HepG2 (cell line): ENCODE measurements at regions not wholly inside any gene's neighbourhood (a gene's known extent, or its start where the extent isn't known, plus 50 kb on each side); places are given as distances from the start of the nearest gene placed in this dataset.

Experiments
- ATAC-seq: fragments of 200-7000 bp; cut with Tn5 transposase; 3 replicates; pipeline ENCODE4 v1.9.1; 2020; ENCODE audit warnings: mild to moderate bottlenecking, moderate library complexity
- BruUV-seq: library from RNA; stranded (reverse); fragments of 400-500 nt; replicated peaks from 2 replicates; lab custom pipeline; 2021; lab: Mats Ljungman, UMichigan
- CTCF ChIA-PET: fragments of 300-600 bp; formaldehyde crosslinking; extraction: SDS; loops from one replicate; lab custom pipeline; 2021; ENCODE audit warnings: low total read pairs, inconsistent platforms, low intra/inter-chr PET ratio; lab: Yijun Ruan, JAX
- POLR2A ChIA-PET: fragments of 350-600 bp; sonication (Branson Sonifier 250); formaldehyde crosslinking; loops from one replicate; lab custom pipeline; 2020; ENCODE audit warnings: antibody characterized with exemption, inconsistent platforms; lab: Yijun Ruan, JAX
- DNase-seq: peaks from one replicate; pipeline ENCODE4 v3.0.0-alpha.2; 2015; ENCODE audit warnings: low spot score
- FAIRE-seq: peaks from 3 replicates; lab custom pipeline; 2011; peaks lifted over from hg19 to GRCh38; lab: Jason Lieb, UNC
- H2AFZ ChIP-seq: one replicate; pipeline ENCODE4 v1.6.1; 2011; ENCODE audit warnings: low read length, inconsistent platforms
- H3K27ac ChIP-seq: fragments of 300-600 bp; 3 replicates; pipeline ENCODE4 v1.8.0; 2011; ENCODE audit warnings: mixed run types, mild to moderate bottlenecking, mixed read lengths, low read length, inconsistent platforms; ENCODE audit not compliant: insufficient read depth; ENCODE audit errors: extremely low read length
- H3K27me3 ChIP-seq, 2 experiments: fragments of 200-600 bp in 1 of 2; 2 replicates in 1 of 2; 3 replicates in 1 of 2; pipeline versions ENCODE4 v1.6.0 to v1.8.0; 2011; ENCODE audit warnings: low read length in 2 of 2, mild to moderate bottlenecking in 2 of 2, moderate library complexity in 2 of 2, inconsistent platforms in 1 of 2; ENCODE audit not compliant: insufficient read depth in 2 of 2, control insufficient read depth in 1 of 2
- H3K36me3 ChIP-seq, 2 experiments: fragments of 200-600 bp in 1 of 2; replicated peaks in 1 of 2; 2 replicates in 1 of 2; 3 replicates in 1 of 2; pipeline versions ENCODE4 v1.5.1 to v1.8.0; 2011; ENCODE audit warnings: low read length in 2 of 2, inconsistent platforms in 1 of 2; ENCODE audit not compliant: insufficient read depth in 2 of 2, control insufficient read depth in 1 of 2
- H3K4me1 ChIP-seq: 2 replicates; pipeline ENCODE4 v1.5.1; 2012; ENCODE audit warnings: low read length, inconsistent platforms; ENCODE audit not compliant: insufficient read depth
- H3K4me2 ChIP-seq: 2 replicates; pipeline ENCODE4 v1.6.0; 2011; ENCODE audit warnings: low read depth, low read length, inconsistent platforms
- H3K4me3 ChIP-seq, 3 experiments: fragments of 200-600 bp in 1 of 3; sonication (generic), shearing (Covaris generic) in 1 of 3; replicated peaks in 1 of 3; 2 replicates each; pipeline ENCODE4 v1.5.1; 2011 to 2016; ENCODE audit warnings: low read length in 3 of 3, inconsistent platforms in 2 of 3, low read depth in 2 of 3, mild to moderate bottlenecking in 2 of 3, control low read depth in 1 of 3, mixed read lengths in 1 of 3; ENCODE audit not compliant: insufficient read depth in 1 of 3
- H3K79me2 ChIP-seq: one replicate; pipeline ENCODE4 v1.6.1; 2011; ENCODE audit warnings: low read length, inconsistent platforms; ENCODE audit not compliant: insufficient read depth
- H3K9ac ChIP-seq: 2 replicates; pipeline ENCODE4 v1.6.0; 2011; ENCODE audit warnings: mild to moderate bottlenecking, low read depth, low read length, inconsistent platforms; ENCODE audit not compliant: insufficient read depth
- H3K9me3 ChIP-seq: 2 replicates; pipeline ENCODE4 v1.5.1; 2012; ENCODE audit warnings: mild to moderate bottlenecking, low read length
- H4K20me1 ChIP-seq: 2 replicates; pipeline ENCODE4 v1.6.0; 2011; ENCODE audit warnings: inconsistent platforms, mild to moderate bottlenecking, low read length, moderate library complexity; ENCODE audit not compliant: insufficient read depth
- ARNTL ChIP-seq: sonication (generic); formaldehyde crosslinking; IDR thresholded peaks from 2 replicates; pipeline ENCODE4 v1.4.0; 2020; ENCODE audit warnings: mild to moderate bottlenecking, missing genetic modification reagents
- CENPX ChIP-seq: sonication (generic); formaldehyde crosslinking; IDR thresholded peaks from 2 replicates; pipeline ENCODE4 v1.9.0; 2021; ENCODE audit warnings: mild to moderate bottlenecking, missing genetic modification reagents, moderate library complexity
- CHD2 ChIP-seq: IDR thresholded peaks from 2 replicates; pipeline ENCODE4 v1.6.1; 2011; ENCODE audit warnings: low read depth, low read length, improper control_type of control experiment
- GZF1 ChIP-seq: sonication (generic); formaldehyde crosslinking; IDR thresholded peaks from 2 replicates; pipeline ENCODE4 v1.5.1; 2020; ENCODE audit warnings: mild to moderate bottlenecking, missing genetic modification reagents
- HHEX ChIP-seq: IDR thresholded peaks from 2 replicates; pipeline ENCODE4 v1.6.1; 2016; ENCODE audit warnings: control low read depth
- JUNB ChIP-seq: sonication (generic); formaldehyde crosslinking; IDR thresholded peaks from 2 replicates; pipeline ENCODE4 v1.8.0; 2022; ENCODE audit warnings: missing genetic modification reagents, mild to moderate bottlenecking, borderline replicate concordance
- KLF11 ChIP-seq: IDR thresholded peaks from 2 replicates; pipeline ENCODE4 v1.6.1; 2016; ENCODE audit warnings: missing compliant biosample characterization
- NKX3-1 ChIP-seq: sonication (generic); formaldehyde crosslinking; IDR thresholded peaks from 2 replicates; pipeline ENCODE4 v1.5.0; 2020; ENCODE audit warnings: missing genetic modification reagents
- SNAI1 ChIP-seq: sonication (generic); formaldehyde crosslinking; IDR thresholded peaks from 2 replicates; pipeline ENCODE4 v1.5.0; 2020; ENCODE audit warnings: mild to moderate bottlenecking, missing genetic modification reagents, borderline replicate concordance
- SP1 ChIP-seq, 2 experiments: fragments of 450-650 bp in 1 of 2; sonication (generic) in 1 of 2; formaldehyde crosslinking in 1 of 2; IDR thresholded peaks; 2 replicates each; pipeline versions ENCODE4 v1.4.0 to v1.6.1; 2016 to 2020; ENCODE audit warnings: missing genetic modification reagents in 1 of 2
- ZNF205 ChIP-seq: IDR thresholded peaks from 2 replicates; pipeline ENCODE4 v1.6.1; 2018; ENCODE audit warnings: missing biosample characterization, missing genetic modification reagents
- ZNF609 ChIP-seq: sonication (generic); formaldehyde crosslinking; IDR thresholded peaks from 2 replicates; pipeline ENCODE4 v1.4.0; 2020; ENCODE audit warnings: mild to moderate bottlenecking, missing genetic modification reagents, borderline replicate concordance
- WGBS: methylation state at CpG from one replicate; pipeline ENCODE4 v1.1.6; 2017; ENCODE audit warnings: low lambda C conversion rate; 5-methylcytosine and 5-hydroxymethylcytosine counted together
- in situ Hi-C: cut with HindIII; loops from 2 replicates; pipeline ENCODE4 v1.10.0; 2017; ENCODE audit warnings: low pct_unique_long_range_greater_than_20kb; ENCODE audit not compliant: extremely low pct_ligation_motif_present
- intact Hi-C: fragments of 100-400 bp; cut with micrococcal nuclease; formaldehyde crosslinking; loops from one replicate; pipeline ENCODE4 v1.10.0; 2022; ENCODE audit not compliant: unreplicated experiment
- TF ChIP-seq, protein P1 (sequence below): sonication (generic); formaldehyde crosslinking; IDR thresholded peaks from 2 replicates; pipeline ENCODE4 v1.8.1; 2023; ENCODE audit warnings: mild to moderate bottlenecking, missing genetic modification reagents
- TF ChIP-seq, protein P2 (sequence below): sonication (generic); formaldehyde crosslinking; IDR thresholded peaks from 2 replicates; pipeline ENCODE4 v1.4.0; 2020; ENCODE audit warnings: missing genetic modification reagents, mild to moderate bottlenecking, borderline replicate concordance
- TF ChIP-seq, protein P3 (sequence below): IDR thresholded peaks from 2 replicates; pipeline ENCODE4 v1.6.1; 2016; ENCODE audit warnings: low read depth, control low read depth

DNA sequence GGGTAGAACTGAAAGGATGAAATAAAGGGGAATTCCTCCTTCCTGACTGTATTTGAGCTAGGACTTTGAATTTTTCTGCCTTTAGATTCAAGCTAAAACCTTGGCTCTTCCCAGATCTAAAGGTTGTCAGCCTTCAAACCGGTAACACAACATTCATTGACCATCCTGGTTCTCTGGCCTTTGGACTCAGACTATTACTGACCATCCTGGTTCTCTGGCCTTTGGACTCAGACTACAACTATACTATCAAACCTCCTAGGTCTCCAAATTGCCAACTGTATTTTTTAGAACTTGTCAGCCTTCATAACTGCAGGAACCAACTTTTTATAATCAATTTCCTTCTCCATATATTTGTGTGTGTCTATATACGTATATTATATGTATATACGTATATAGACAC lies 140.6 kb upstream of the RBMY1B start:
- 46% methylated on average over 3 of the region's 3 CpGs for WGBS
- in situ Hi-C loops: no loop called here
- CTCF ChIA-PET: no interaction called here

More for the DNA sequence above, 140.6 kb upstream of the RBMY1B start:
- Histone ChIP-seq H3K27me3 (no peaks in the 10 kb centered on the region), H3K4me2 (no peak overlapping the region), H3K4me1 (no peaks in the 10 kb centered on the region), H3K36me3 (no peaks in the 10 kb centered on the region), H3K4me3 (no peak overlapping the region), H3K79me2 (no peaks in the 10 kb centered on the region), H4K20me1 (no peaks in the 10 kb centered on the region), H3K9ac (no peak overlapping the region), H3K27ac (no peak overlapping the region), H3K9me3 (peaks cover 4% of the 10 kb centered on the region; the same call in 1 of the 2 replicates)
- FAIRE-seq (no peak), DNase-seq (no peak)
- intact Hi-C loops: no loop called here
- POLR2A ChIA-PET: no interaction called here
- no TSS peak for BruUV-seq
- TF ChIP-seq HHEX (CRISPR knock-in tag) (no peak), CENPX (no peak), JUNB (no peak), ARNTL (CRISPR knock-in tag) (no peak), ZNF609 (no peak), SNAI1 (no peak), CHD2 (no peak), SP1 (IDR thresholded peaks at IDR 0.05) (no peak), SP1 (CRISPR knock-in tag; IDR thresholded peaks at IDR 0.05) (no peak), ZNF205 (CRISPR knock-in tag) (no peak), GZF1 (CRISPR knock-in tag) (no peak), KLF11 (CRISPR knock-in tag) (no peak), NKX3-1 (CRISPR knock-in tag) (no peak)
- TF ChIP-seq, protein P1, sequence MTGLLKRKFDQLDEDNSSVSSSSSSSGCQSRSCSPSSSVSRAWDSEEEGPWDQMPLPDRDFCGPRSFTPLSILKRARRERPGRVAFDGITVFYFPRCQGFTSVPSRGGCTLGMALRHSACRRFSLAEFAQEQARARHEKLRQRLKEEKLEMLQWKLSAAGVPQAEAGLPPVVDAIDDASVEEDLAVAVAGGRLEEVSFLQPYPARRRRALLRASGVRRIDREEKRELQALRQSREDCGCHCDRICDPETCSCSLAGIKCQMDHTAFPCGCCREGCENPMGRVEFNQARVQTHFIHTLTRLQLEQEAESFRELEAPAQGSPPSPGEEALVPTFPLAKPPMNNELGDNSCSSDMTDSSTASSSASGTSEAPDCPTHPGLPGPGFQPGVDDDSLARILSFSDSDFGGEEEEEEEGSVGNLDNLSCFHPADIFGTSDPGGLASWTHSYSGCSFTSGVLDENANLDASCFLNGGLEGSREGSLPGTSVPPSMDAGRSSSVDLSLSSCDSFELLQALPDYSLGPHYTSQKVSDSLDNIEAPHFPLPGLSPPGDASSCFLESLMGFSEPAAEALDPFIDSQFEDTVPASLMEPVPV (CRISPR knock-in tag): no peak
- TF ChIP-seq, protein P2, sequence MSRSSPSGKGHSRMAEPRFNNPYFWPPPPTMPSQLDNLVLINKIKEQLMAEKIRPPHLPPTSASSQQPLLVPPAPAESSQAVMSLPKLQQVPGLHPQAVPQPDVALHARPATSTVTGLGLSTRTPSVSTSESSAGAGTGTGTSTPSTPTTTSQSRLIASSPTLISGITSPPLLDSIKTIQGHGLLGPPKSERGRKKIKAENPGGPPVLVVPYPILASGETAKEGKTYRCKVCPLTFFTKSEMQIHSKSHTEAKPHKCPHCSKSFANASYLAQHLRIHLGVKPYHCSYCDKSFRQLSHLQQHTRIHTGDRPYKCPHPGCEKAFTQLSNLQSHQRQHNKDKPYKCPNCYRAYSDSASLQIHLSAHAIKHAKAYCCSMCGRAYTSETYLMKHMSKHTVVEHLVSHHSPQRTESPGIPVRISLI (CRISPR knock-in tag): no peak
- TF ChIP-seq, protein P3, sequence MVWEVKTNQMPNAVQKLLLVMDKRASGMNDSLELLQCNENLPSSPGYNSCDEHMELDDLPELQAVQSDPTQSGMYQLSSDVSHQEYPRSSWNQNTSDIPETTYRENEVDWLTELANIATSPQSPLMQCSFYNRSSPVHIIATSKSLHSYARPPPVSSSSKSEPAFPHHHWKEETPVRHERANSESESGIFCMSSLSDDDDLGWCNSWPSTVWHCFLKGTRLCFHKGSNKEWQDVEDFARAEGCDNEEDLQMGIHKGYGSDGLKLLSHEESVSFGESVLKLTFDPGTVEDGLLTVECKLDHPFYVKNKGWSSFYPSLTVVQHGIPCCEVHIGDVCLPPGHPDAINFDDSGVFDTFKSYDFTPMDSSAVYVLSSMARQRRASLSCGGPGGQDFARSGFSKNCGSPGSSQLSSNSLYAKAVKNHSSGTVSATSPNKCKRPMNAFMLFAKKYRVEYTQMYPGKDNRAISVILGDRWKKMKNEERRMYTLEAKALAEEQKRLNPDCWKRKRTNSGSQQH (CRISPR knock-in tag): no peak
- TF ChIP-seq, all 625 proteins: peak for 0
- ATAC-seq: no peak
- no peak overlapping the region for H2AFZ ChIP-seq
